H9 (cell line): ENCODE measurements at regions not wholly inside any gene's neighbourhood (a gene's known extent, or its start where the extent isn't known, plus 50 kb on each side); places are given as distances from the start of the nearest gene placed in this dataset.
"Not testable (repeated sequence)": the region's sequence is repeated elsewhere in the genome, so short reads cannot be mapped to it uniquely, and the experiment has no call there.

Experiments used
- DNase-seq: peaks from one replicate; pipeline ENCODE4 v3.0.0-alpha.2; 2017
- H2AFZ ChIP-seq: one replicate; pipeline ENCODE4 v1.6.1; 2013; ENCODE audit warnings: mild to moderate bottlenecking, low read length, control low read depth, moderate library complexity
- H2AK5ac ChIP-seq: 2 replicates; pipeline ENCODE4 v1.6.1; 2013; ENCODE audit warnings: low read length, control low read depth, mixed read lengths; ENCODE audit not compliant: insufficient read length
- H2BK120ac ChIP-seq: one replicate; pipeline ENCODE4 v1.6.1; 2013; ENCODE audit warnings: low read depth, mild to moderate bottlenecking, low read length, control low read depth, inconsistent platforms; ENCODE audit not compliant: poor library complexity, severe bottlenecking
- H2BK12ac ChIP-seq: 2 replicates; pipeline ENCODE4 v1.6.1; 2013; ENCODE audit warnings: low read length, control low read depth, mixed read lengths, low read depth; ENCODE audit not compliant: insufficient read length
- H2BK15ac ChIP-seq: 2 replicates; pipeline ENCODE4 v1.6.1; 2013; ENCODE audit warnings: low read depth, low read length, control low read depth
- H2BK20ac ChIP-seq: one replicate; pipeline ENCODE4 v1.6.1; 2013; ENCODE audit warnings: low read depth, mild to moderate bottlenecking, low read length, control low read depth, inconsistent platforms; ENCODE audit not compliant: poor library complexity, severe bottlenecking
- H2BK5ac ChIP-seq: 2 replicates; pipeline ENCODE4 v1.6.1; 2013; ENCODE audit warnings: low read length, control low read depth, mixed read lengths; ENCODE audit not compliant: insufficient read length
- H3K14ac ChIP-seq: 2 replicates; pipeline ENCODE4 v1.6.1; 2013; ENCODE audit warnings: low read length, control low read depth; ENCODE audit not compliant: insufficient read depth
- H3K18ac ChIP-seq: 2 replicates; pipeline ENCODE4 v1.6.1; 2013; ENCODE audit warnings: low read depth, mild to moderate bottlenecking, mixed read lengths, low read length, control low read depth; ENCODE audit not compliant: insufficient read length
- H3K23ac ChIP-seq: 2 replicates; pipeline ENCODE4 v1.6.1; 2013; ENCODE audit warnings: low read length, control low read depth, mixed read lengths, low read depth; ENCODE audit not compliant: insufficient read length
- H3K23me2 ChIP-seq: 2 replicates; pipeline ENCODE4 v1.6.1; 2013; ENCODE audit warnings: low read depth, mild to moderate bottlenecking, mixed read lengths, low read length, control low read depth; ENCODE audit not compliant: insufficient read length, poor library complexity, severe bottlenecking
- H3K27ac ChIP-seq: 2 replicates; pipeline ENCODE4 v1.5.1; 2013; ENCODE audit warnings: low read length, control low read depth, mixed read lengths, low read depth; ENCODE audit not compliant: insufficient read length
- H3K27me3 ChIP-seq: 2 replicates; pipeline ENCODE4 v1.6.1; 2013; ENCODE audit warnings: low read length, control low read depth, inconsistent platforms; ENCODE audit not compliant: insufficient read depth
- H3K4ac ChIP-seq: 2 replicates; pipeline ENCODE4 v1.6.1; 2013; ENCODE audit warnings: low read depth, mild to moderate bottlenecking, control low read depth, inconsistent platforms, low read length, moderate library complexity
- H3K4me1 ChIP-seq: 2 replicates; pipeline ENCODE4 v1.6.1; 2013; ENCODE audit warnings: low read length, control low read depth, inconsistent platforms; ENCODE audit not compliant: insufficient read depth
- H3K4me2 ChIP-seq: 2 replicates; pipeline ENCODE4 v1.6.1; 2013; ENCODE audit warnings: low read length, control low read depth, mixed read lengths; ENCODE audit not compliant: insufficient read length, insufficient read depth
- H3K56ac ChIP-seq: 2 replicates; pipeline ENCODE4 v1.6.1; 2013; ENCODE audit warnings: low read depth, mild to moderate bottlenecking, mixed read lengths, low read length, control low read depth; ENCODE audit not compliant: insufficient read length
- H3K79me1 ChIP-seq: 2 replicates; pipeline ENCODE4 v1.6.1; 2013; ENCODE audit warnings: low read depth, mild to moderate bottlenecking, moderate library complexity, low read length, control low read depth, inconsistent platforms; ENCODE audit not compliant: insufficient read depth, poor library complexity, severe bottlenecking
- H3K79me2 ChIP-seq: 2 replicates; pipeline ENCODE4 v1.6.1; 2013; ENCODE audit warnings: low read length, control low read depth, inconsistent platforms; ENCODE audit not compliant: insufficient read depth
- H3K9ac ChIP-seq: 2 replicates; pipeline ENCODE4 v1.6.1; 2013; ENCODE audit warnings: low read length, control low read depth, mixed read lengths; ENCODE audit not compliant: insufficient read length; ENCODE audit errors: extremely low read depth
- H3K9me3 ChIP-seq: one replicate; pipeline ENCODE4 v1.6.1; 2013; ENCODE audit warnings: low read depth, low read length, inconsistent platforms; ENCODE audit not compliant: control insufficient read depth
- H3T11ph ChIP-seq: one replicate; pipeline ENCODE4 v1.6.1; 2013; ENCODE audit warnings: mild to moderate bottlenecking, low read length, control low read depth, inconsistent platforms
- H4K20me1 ChIP-seq: one replicate; pipeline ENCODE4 v1.6.1; 2013; ENCODE audit not compliant: control insufficient read depth, insufficient read length, insufficient read depth
- H4K5ac ChIP-seq: 2 replicates; pipeline ENCODE4 v1.6.1; 2013; ENCODE audit warnings: low read depth, mild to moderate bottlenecking, mixed read lengths, low read length, control low read depth; ENCODE audit not compliant: insufficient read length
- H4K8ac ChIP-seq: replicated peaks from 2 replicates; pipeline ENCODE4 v1.6.1; 2013; ENCODE audit warnings: low read length, control low read depth, mixed read lengths, low read depth; ENCODE audit not compliant: insufficient read length
- H4K91ac ChIP-seq: 2 replicates; pipeline ENCODE4 v1.6.1; 2013; ENCODE audit warnings: low read depth, mild to moderate bottlenecking, moderate library complexity, mixed read lengths, low read length, control low read depth; ENCODE audit not compliant: insufficient read length
- H3K27ac Mint-ChIP-seq, 3 experiments: 2 replicates in 2 of 3; 3 replicates in 1 of 3; pipeline ENCODE4 v1.8.0; 2020 to 2021; ENCODE audit warnings: mixed read lengths in 3 of 3, mild to moderate bottlenecking in 1 of 3, moderate library complexity in 1 of 3
- H3K27me3 Mint-ChIP-seq: 2 replicates; pipeline ENCODE4 v1.8.0; 2021; ENCODE audit warnings: low read depth, mild to moderate bottlenecking, moderate library complexity, mixed read lengths
- H3K36me3 Mint-ChIP-seq, 3 experiments: 2 replicates in 2 of 3; 3 replicates in 1 of 3; pipeline ENCODE4 v1.8.0; 2020 to 2021; ENCODE audit warnings: low read depth in 3 of 3, mixed read lengths in 3 of 3; ENCODE audit not compliant: insufficient read depth in 1 of 3
- H3K4me1 Mint-ChIP-seq, 2 experiments: 2 replicates each; pipeline ENCODE4 v1.8.0; 2020; ENCODE audit warnings: mixed read lengths in 2 of 2
- H3K4me3 Mint-ChIP-seq, 2 experiments: 2 replicates in 1 of 2; 3 replicates in 1 of 2; pipeline ENCODE4 v1.8.0; 2020 to 2021; ENCODE audit warnings: mild to moderate bottlenecking in 2 of 2, mixed read lengths in 2 of 2, moderate library complexity in 1 of 2
- H3K9me3 Mint-ChIP-seq, 2 experiments: 2 replicates in 1 of 2; 3 replicates in 1 of 2; pipeline ENCODE4 v1.8.0; 2020; ENCODE audit warnings: mild to moderate bottlenecking in 2 of 2, mixed read lengths in 2 of 2, moderate library complexity in 1 of 2
- WGBS: extraction: QIAGEN DNeasy Blood & Tissue Kit; methylation state at CpG from one replicate; pipeline ENCODE4 v1.1.7; 2013; ENCODE audit warnings: missing lambda C conversion rate, low lambda C conversion rate, mixed read lengths; ENCODE audit not compliant: insufficient read length; ENCODE audit errors: extremely low coverage; 5-methylcytosine and 5-hydroxymethylcytosine counted together

DNA sequence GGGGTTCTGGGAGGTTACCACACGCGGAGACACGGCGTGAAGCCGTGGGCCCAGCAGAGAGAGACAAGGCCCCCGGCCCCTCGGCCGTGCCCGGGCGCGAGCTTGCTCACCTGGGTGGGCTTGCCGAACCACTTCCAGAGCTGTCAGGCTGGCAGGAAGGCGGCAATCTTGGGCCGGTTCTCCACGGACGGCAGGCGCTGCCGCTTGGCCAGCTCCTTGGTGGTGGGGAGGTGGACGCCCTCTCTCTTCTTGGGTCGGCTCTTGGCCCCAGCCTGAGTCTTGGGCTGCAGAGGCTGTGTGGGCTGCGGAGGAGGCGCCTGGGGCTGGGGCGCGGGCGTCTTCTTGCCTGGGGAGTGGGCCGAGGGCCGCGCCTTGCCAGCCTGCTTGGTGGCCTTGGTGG is 426.5 kb upstream of the ZNF722 start:
- H2AK5ac ChIP-seq, H3K18ac ChIP-seq, H3K4me1 Mint-ChIP-seq, H2AFZ ChIP-seq, H3K79me2 ChIP-seq, H3K4ac ChIP-seq, H4K20me1 ChIP-seq, H3K4me3 Mint-ChIP-seq, H2BK12ac ChIP-seq, H2BK5ac ChIP-seq, H3T11ph ChIP-seq, H3K27ac ChIP-seq, H3K27me3 Mint-ChIP-seq, H3K79me1 ChIP-seq, H3K9ac ChIP-seq, DNase-seq, H3K56ac ChIP-seq, H2BK15ac ChIP-seq, H2BK20ac ChIP-seq, H3K4me1 ChIP-seq, H3K23me2 ChIP-seq, H3K14ac ChIP-seq, H3K4me2 ChIP-seq, H2BK120ac ChIP-seq, H3K23ac ChIP-seq, H3K27ac Mint-ChIP-seq, H4K5ac ChIP-seq, H4K91ac ChIP-seq, H4K8ac ChIP-seq, H3K27me3 ChIP-seq: not testable (repeated sequence)
- H3K36me3 Mint-ChIP-seq: peaks cover 10 to 14% (median 13%) of the 10 kb centered on the region in 3 experiments; a peak in 5 of 7 replicates
- peaks cover 46 to 63% of the 10 kb centered on the region in 2 experiments for H3K9me3 Mint-ChIP-seq
- no CpG with 5 or more reads among the region's 28 CpGs for WGBS
- peaks cover 16% of the 10 kb centered on the region for H3K9me3 ChIP-seq

DNA sequence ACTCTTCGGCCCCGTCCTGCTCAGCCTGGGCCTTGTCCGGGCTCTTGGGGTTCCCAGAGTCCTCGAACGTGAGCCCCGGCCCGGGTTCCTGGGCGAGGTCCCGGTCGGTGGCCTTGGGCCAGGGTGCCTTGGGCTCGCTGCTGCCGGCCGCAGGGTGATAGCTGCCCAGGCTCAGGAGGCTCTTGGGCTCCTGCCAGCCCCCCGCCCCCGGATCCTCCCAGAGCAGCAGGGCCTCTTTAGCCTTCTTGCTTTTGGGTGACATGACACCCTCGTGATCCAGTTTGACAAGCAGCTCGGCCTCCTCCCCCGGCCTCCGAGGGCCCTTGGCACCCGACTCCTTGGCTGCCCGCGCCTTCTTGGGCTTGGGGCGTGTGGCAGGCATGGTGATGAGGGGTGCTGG is 425.7 kb upstream of the ZNF722 start:
- not testable (repeated sequence) for H3K79me1 ChIP-seq, H2AK5ac ChIP-seq, H2AFZ ChIP-seq, H3K4me2 ChIP-seq, H2BK15ac ChIP-seq, H3K4me1 Mint-ChIP-seq, H2BK120ac ChIP-seq, H3K27ac ChIP-seq, DNase-seq, H3K23me2 ChIP-seq, H3K4me3 Mint-ChIP-seq, H3K9ac ChIP-seq, H3T11ph ChIP-seq, H3K14ac ChIP-seq, H4K91ac ChIP-seq, H4K20me1 ChIP-seq, H3K56ac ChIP-seq, H2BK5ac ChIP-seq, H2BK20ac ChIP-seq, H3K18ac ChIP-seq, H3K27ac Mint-ChIP-seq, H4K5ac ChIP-seq, H3K4me1 ChIP-seq, H3K27me3 ChIP-seq, H3K27me3 Mint-ChIP-seq, H3K23ac ChIP-seq, H4K8ac ChIP-seq, H3K4ac ChIP-seq, H2BK12ac ChIP-seq, H3K79me2 ChIP-seq
- no CpG with 5 or more reads among the region's 23 CpGs for WGBS
- Mint-ChIP-seq H3K36me3 (peaks cover 10 to 12% (median 11%) of the 10 kb centered on the region in 3 experiments), H3K9me3 (peaks cover 45 to 62% of the 10 kb centered on the region in 2 experiments)
- peaks cover 11% of the 10 kb centered on the region for H3K9me3 ChIP-seq
